Omental fat pad (tissue), 3 donors: ENCODE measurements at regions not wholly inside any gene's neighbourhood (a gene's known extent, or its start where the extent isn't known, plus 50 kb on each side); places are given as distances from the start of the nearest gene placed in this dataset.
"Not testable (repeated sequence)": the region's sequence is repeated elsewhere in the genome, so short reads cannot be mapped to it uniquely, and the experiment has no call there.

Experiments used
- ATAC-seq: fragments of 150-250 bp; one replicate; pipeline ENCODE4 v1.9.1; 2016; ENCODE audit warnings: mild to moderate bottlenecking, moderate library complexity; ENCODE audit not compliant: low FRiP score
- DNase-seq: peaks from one replicate; pipeline ENCODE4 v3.0.0-alpha.2; 2019; ENCODE audit warnings: low spot score
- TF ChIP-seq, protein P1 (sequence below), 3 donors: fragments of 450-650 bp; IDR thresholded peaks; one replicate each; pipeline ENCODE4 v1.5.1; 2016 to 2017; ENCODE audit warnings: antibody characterized with exemption in 3 of 3, mild to moderate bottlenecking in 3 of 3, moderate library complexity in 2 of 3

DNA sequence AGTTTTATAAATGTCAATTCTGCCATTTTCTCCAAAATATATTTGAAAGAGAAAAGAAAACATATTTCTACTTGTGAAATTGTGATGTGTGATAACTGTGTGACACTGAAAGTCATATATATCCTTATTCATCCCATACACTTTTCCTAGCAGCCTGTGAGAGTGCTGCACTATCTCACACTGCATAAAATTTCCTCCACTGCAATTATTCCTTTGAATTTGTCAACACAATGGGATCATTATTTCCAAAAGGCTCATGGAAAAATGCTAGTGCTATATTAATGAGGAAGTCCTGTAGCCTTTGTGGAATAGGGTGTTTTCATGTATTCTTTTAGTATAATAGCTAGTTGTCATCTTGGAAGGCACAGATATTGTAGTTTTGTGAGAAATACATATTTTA, 504.1 kb downstream of the RPL10L start:
- DNase-seq = no peak
- no peak for ATAC-seq
- TF ChIP-seq, protein P1, sequence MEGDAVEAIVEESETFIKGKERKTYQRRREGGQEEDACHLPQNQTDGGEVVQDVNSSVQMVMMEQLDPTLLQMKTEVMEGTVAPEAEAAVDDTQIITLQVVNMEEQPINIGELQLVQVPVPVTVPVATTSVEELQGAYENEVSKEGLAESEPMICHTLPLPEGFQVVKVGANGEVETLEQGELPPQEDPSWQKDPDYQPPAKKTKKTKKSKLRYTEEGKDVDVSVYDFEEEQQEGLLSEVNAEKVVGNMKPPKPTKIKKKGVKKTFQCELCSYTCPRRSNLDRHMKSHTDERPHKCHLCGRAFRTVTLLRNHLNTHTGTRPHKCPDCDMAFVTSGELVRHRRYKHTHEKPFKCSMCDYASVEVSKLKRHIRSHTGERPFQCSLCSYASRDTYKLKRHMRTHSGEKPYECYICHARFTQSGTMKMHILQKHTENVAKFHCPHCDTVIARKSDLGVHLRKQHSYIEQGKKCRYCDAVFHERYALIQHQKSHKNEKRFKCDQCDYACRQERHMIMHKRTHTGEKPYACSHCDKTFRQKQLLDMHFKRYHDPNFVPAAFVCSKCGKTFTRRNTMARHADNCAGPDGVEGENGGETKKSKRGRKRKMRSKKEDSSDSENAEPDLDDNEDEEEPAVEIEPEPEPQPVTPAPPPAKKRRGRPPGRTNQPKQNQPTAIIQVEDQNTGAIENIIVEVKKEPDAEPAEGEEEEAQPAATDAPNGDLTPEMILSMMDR (IDR thresholded peaks at IDR 0.05) = no peak

GRCh38 chr14:46147024-46147423, 504.6 kb downstream of the RPL10L start:
- TF ChIP-seq, protein P1 (IDR thresholded peaks at IDR 0.05) = no peak
- no peak for ATAC-seq

GRCh38 chr14:46140445-46140844, 511.1 kb downstream of the RPL10L start:
- DNase-seq (no peak), ATAC-seq (no peak)
- TF ChIP-seq, protein P1 (IDR thresholded peaks at IDR 0.05) = no peak

More at GRCh38 chr14:46147024-46147423, 504.6 kb downstream of the RPL10L start:
- no peak for DNase-seq

DNA sequence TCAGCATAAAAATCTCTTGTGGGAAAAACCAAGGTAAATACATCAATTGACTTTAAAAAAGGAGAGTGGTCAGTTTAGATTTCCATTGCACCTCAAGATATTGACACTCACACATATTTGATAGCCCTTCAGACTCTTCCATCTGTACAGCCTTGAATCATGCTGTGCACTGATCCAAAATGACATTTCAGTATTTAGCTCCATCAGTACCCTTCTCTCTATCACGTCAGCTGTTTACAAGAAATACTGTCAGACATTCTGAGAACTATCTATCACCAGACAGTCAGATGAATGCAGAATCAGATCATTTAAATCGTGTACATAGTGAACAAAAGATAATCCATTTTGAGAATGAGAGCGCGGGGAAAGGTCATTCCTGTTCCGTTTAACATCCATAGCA, 511.9 kb downstream of the RPL10L start:
- DNase-seq (no peak), ATAC-seq (no peak)
- TF ChIP-seq, protein P1 (IDR thresholded peaks at IDR 0.05) = no peak

DNA sequence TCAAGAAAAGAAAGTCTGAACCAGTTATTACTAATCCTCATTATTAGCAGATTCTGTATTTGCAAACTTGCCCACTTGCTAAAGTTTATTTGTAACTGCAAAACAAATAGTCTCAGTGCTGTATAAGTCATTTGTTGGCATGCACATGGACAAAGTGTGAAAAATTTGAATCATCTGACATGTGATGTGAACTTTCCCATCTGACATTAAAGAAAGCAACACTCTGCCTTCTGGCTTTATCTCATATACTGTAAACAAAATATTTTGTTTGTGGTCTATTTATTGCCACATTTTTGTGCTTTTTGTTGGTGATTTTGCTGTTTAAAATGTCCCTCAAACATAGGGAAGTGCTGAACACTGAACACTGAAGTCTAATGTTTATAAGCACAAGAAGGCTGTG, 513.8 kb downstream of the RPL10L start:
- TF ChIP-seq, protein P1 (IDR thresholded peaks at IDR 0.05) = no peak
- DNase-seq (no peak), ATAC-seq (no peak)

DNA sequence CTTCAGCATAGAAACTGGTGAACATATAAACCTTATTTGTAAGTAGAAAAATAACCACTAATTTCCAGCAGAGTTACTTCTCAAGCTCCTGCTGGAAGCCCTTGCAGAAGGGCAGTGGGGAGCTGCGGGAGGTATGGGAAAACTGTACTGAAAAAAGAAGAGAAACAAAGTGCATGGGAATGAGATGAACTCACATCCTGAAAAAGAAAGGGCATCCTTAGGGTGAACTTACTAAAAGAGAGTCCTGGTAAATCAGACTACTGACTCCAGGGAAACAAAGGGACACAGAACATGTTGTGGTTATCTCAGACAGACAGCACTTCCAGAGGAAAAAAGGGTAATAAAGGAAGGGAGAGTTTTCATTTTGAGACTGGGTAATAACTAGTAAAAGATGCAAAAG, 515.1 kb downstream of the RPL10L start:
- no peak for DNase-seq
- no peak for ATAC-seq

DNA sequence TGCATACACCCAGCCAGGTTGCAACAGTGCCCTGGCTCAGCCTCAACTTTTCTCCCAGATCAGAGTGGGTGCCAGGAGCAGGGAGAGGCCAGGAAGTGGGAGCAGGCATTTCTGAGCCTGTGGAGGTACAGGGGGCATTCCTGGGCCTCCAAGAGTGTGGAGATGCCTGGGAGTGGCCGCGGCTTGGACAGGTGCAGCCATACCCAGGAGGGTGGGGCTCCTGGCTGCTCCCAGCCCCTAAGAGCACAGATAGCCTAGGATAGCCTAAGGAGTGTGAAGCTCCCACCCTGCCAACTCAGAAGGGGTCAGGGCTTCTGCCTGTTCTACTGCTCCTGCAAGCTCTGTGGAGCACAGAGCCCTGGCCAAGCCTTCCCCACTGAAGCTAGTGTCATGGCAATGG, 543.4 kb downstream of the RPL10L start:
- TF ChIP-seq, protein P1 (IDR thresholded peaks at IDR 0.05) = no peak
- ATAC-seq (no peak), DNase-seq (no peak)

More for the DNA sequence above, 515.1 kb downstream of the RPL10L start:
- TF ChIP-seq, protein P1 (IDR thresholded peaks at IDR 0.05) = no peak

DNA sequence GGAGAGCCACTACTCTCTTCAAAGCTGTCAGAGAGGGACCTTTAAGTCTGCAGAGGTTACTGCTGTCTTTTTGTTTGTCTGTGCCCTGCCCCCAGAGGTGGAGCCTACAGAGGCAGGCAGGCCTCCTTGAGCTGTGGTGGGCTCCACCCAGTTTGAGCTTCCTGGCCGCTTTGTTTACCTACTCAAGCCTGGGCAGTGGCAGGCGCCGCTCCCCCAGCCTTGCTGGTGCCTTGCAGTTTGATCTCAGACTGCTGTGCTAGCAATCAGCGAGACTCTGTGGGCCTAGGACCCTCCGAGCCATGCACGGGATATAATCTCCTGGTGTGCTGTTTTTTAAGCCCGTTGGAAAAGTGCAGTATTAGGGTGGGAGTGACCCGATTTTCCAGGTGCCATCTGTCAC, 550.7 kb downstream of the RPL10L start:
- not testable (repeated sequence) for ATAC-seq, DNase-seq
